ENCODE measurements at regions not wholly inside any gene's neighbourhood (a gene's known extent, or its start where the extent isn't known, plus 50 kb on each side); places are given as distances from the start of the nearest gene placed in this dataset.

- no peaks in the 10 kb centered on the region for H3K79me2 ChIP-seq (ENCODE audit: insufficient read depth)
- no peak for DNase-seq
- H3K4me3 ChIP-seq (ENCODE audit: low read depth in 2 of 2, low read length in 1 of 2): no peak overlapping the region
- no peaks in the 10 kb centered on the region for H4K20me1 ChIP-seq (ENCODE audit: insufficient read depth)
- no peaks in the 10 kb centered on the region for H3K9me3 ChIP-seq
- WGBS (ENCODE audit: low lambda C conversion rate): 21% methylated on average over 5 of the region's 5 CpGs
- H3K9ac ChIP-seq: no peak overlapping the region
- no peak overlapping the region for H2AFZ ChIP-seq (ENCODE audit: low read depth)
- no peak overlapping the region for H3K4me2 ChIP-seq
- H3F3A ChIP-seq (replicated peaks; ENCODE audit: insufficient read depth): no peaks in the 10 kb centered on the region
- H3K36me3 ChIP-seq (replicated peaks in 1 of 2; ENCODE audit: control insufficient read depth in 1 of 2, insufficient read depth in 2 of 2, low read length in 1 of 2): no peaks in the 10 kb centered on the region
- no peak for TF ChIP-seq JUND (IDR thresholded peaks at IDR 0.05)
- no peak for TF ChIP-seq IRF3 (IDR thresholded peaks at IDR 0.05; ENCODE audit: low read depth, low read length)
- TF ChIP-seq USF2 (IDR thresholded peaks at IDR 0.05; ENCODE audit: borderline replicate concordance, low read depth, low read length): no peak
- no peak for TF ChIP-seq GATA2 (CRISPR knock-in tag; IDR thresholded peaks at IDR 0.05)
- TF ChIP-seq RCOR1 (IDR thresholded peaks at IDR 0.05; ENCODE audit: low read length): no peak
- TF ChIP-seq CHD2 (IDR thresholded peaks at IDR 0.05; ENCODE audit: low read length, partially characterized antibody): no peak
- TF ChIP-seq FOXJ3 (CRISPR knock-in tag; IDR thresholded peaks at IDR 0.05): no peak
- no peak for TF ChIP-seq REST (IDR thresholded peaks at IDR 0.05; ENCODE audit: low read depth, low read length)
- no peak for TF ChIP-seq POLR2AphosphoS5 (IDR thresholded peaks at IDR 0.05; ENCODE audit: low read depth, low read length)
- TF ChIP-seq GABPA (IDR thresholded peaks at IDR 0.05; ENCODE audit: low read depth): no peak
- no peak for TF ChIP-seq RXRA (IDR thresholded peaks at IDR 0.05; ENCODE audit: borderline replicate concordance, low read depth)
- no peak for TF ChIP-seq SMC3 (IDR thresholded peaks at IDR 0.05; ENCODE audit: low read depth, low read length)
- no peak for TF ChIP-seq TEAD4 (IDR thresholded peaks at IDR 0.05; ENCODE audit: borderline replicate concordance, insufficient read depth)
- TF ChIP-seq MXI1 (IDR thresholded peaks at IDR 0.05; ENCODE audit: low read depth, low read length): no peak
- TF ChIP-seq CTCF (IDR thresholded peaks at IDR 0.05): no peak
- H3K4me1 ChIP-seq (ENCODE audit: control insufficient read depth in 1 of 2, insufficient read depth in 2 of 2, low read depth in 1 of 2, low read length in 1 of 2): no peaks in the 10 kb centered on the region
- CTCF ChIA-PET: interaction anchor here (1.1 kb wide), 1 partner anchor 354 kb away, joined by 3 read pairs; no protein-coding TSS in a partner anchor
- no peak overlapping the region for H3K27ac ChIP-seq (ENCODE audit: low read depth in 2 of 2, low read length in 1 of 2)
- no peaks in the 10 kb centered on the region for H3K9me2 ChIP-seq
- H3K27me3 ChIP-seq (ENCODE audit: insufficient read depth): no peaks in the 10 kb centered on the region
- POLR2A ChIA-PET: no interaction called here
These were observed 50.0 kb upstream of the ESR1 start for GRCh38 chr6:151757506-151757955.
